Activated naive CD4-positive, alpha-beta T cell treated with Interleukin-2 at 50 U/mL for 16 hours (primary cell): ENCODE measurements at regions not wholly inside any gene's neighbourhood (a gene's known extent, or its start where the extent isn't known, plus 50 kb on each side); places are given as distances from the start of the nearest gene placed in this dataset.

ENCODE experiments used
- DNase-seq: peaks from one replicate; pipeline ENCODE4 v3.0.0-alpha.2; 2020

DNA sequence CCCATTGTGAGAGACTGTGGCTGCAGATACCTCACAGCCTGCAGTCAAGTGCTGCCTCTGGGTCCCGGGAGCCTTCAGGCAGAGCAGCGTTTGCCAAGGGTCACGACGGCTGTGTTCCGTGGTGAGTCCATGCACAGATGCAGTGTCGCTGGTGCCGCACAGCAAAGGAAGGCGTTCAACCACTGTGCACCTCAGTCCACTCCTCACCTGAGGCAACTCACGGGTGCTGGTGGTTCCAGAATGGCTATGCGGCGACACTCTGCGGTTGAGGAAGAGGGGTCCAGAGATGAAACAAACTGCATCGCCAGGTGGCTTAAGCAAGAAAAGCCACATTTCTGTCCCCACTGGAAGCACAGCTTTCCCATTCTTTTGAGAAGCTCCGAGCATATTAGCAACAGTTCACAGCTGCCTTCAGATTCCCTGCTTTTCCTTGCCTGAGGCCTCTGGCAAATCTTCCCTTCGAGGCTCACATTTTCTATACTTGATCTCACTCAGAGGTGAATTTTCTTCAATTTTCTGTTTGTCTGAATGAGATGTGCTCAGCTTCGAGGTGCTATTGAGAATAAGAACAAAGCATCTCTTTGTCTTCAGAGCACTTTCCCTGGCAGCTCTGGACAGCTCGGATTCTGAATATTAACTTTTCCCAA lies 208.8 kb upstream of the TWIST2 start:
- no peak for DNase-seq

DNA sequence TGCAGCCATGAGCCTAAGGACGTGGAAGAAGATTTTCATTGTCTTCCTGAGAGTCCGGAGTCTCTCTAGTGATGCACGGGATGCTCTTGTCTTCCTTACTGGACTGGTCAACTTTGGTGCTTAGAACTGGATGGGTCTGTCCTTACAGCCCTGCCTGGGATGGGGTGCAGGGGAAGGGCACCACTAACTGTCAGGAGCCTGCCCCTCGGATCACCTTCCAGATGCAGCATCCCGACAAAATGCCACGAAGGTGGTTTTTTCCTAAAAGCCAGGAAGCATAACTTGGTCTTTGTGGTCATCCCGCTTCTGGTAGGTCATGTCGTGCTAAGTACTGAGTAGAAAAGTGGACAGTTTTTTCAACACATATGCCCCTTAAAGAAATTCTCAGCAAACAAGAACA lies 207.4 kb upstream of the TWIST2 start:
- no peak for DNase-seq

DNA sequence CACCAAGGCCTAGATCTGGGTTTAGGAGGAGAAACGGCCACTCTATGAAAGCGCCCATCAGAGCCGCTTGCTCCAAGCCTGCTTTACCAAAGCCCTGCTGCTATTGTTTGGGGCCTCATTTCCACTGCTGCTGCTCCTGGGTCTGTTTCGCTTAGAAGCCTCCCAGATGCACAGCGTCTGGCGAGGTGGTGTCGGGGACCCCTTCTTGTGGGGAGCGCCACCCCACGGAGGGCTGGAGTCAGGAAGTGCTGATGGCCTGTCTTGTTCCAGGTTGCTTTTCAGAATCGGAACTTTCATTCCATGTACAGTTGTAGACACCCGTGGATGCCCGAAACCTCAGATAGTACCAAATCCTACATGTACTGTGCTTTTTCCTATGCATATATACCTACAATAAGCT lies 204.9 kb upstream of the TWIST2 start:
- no peak for DNase-seq

DNA sequence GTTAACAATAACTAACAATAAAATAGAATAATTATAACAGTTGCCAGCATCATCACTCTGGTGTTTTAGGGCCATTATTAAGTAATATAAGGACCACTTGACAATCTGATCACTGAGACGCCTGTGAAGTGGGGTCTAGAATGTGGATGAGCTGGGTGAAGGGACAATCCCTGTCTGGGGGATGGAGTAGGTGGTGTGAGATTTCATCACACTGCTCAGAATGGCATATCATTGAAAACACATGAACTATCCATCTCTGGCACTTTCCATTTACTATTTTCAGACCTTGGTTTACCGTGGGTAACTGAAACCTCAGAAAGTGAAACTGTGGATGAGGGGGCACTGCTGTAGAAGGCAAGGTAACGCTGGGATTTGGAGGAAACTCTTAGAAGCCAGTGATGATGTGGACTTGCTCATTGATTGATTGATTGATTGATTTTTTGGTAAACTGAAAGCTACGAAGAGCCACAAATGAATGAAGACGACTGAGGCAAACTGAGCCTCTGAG lies 204.4 kb upstream of the TWIST2 start:
- DNase-seq: no peak

DNA sequence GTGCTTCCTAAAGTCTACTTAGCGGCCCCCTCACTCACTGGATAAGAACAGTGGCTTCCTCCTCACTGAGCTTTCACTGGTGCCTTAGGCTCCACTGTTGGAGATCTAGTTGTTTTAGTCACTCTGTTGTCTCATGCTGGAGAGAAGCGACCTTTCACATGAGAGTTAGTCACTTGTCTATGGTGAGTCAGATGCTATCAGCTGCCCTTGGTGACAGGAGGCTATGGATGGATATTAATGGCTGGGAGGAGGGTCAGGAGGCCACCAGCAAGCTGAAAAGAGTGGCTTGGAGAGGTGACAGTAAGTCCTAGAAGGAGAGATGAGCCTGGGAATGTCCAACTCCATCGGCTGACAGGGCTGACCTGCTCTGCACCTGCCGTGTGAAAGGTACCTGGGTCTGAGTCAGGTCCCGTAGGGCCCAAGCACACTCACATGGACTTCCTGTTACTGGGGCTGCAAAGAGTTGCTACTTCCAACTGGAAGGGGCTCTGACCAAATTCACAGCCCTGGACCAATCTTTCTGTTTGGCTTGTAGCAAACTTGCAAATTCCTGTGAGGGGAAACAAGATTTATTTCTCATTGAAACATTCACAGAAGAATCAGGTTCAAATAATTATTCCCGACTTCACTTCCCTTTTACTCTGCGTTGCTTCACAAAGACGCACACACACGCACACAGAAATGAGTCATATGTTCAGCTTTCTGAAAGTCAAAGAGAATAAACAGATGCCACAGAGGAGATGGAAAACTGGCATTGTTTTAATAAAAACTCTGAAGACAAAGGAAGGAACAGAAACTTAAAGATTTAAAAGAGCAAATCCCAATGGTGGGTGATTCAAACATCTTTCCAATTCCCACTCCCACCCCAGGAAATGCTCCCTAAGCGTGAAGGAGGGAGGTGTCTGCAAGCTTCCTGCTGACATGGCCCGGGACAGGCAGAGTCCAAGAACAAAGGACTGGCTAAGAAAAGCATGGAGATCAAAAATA lies 203.5 kb upstream of the TWIST2 start:
- DNase-seq: no peak

DNA sequence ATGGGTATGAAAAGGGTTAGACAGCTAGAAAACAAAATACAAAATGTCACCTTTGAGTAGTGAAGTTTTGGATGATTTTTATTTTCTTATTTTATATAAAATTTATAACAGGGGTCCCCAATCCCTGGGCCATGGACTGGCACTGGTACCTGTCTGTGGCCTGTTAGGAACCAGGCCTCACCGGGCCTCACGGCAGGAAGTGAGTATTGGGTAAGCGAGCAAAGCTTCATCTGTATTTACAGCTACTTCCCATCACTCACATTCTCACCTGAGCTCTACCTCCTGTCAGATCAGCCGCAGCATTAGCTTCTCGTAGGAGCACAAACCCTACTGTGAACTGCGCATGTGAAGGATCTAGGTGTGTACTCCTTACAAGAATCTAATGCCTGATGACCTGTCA lies 202.8 kb upstream of the TWIST2 start:
- DNase-seq: no peak

DNA sequence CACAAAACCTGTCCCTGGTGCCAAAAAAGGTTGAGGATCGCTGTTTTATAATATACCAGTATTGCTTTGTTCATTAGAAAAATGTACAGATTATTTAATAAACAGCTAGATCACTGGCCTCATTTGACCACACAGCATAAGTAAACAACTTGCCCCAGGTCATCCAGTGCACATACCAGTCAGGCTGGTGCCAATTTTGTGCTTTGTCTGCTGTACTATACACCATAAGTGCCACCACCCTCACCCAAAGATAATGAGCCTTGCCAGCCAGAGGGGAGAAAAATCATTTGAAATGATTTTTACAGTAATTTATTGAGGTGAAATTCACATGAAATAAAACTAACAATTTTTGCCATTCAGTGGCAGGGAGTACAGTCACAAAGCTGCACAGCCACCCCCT lies 202.2 kb upstream of the TWIST2 start:
- no peak for DNase-seq

DNA sequence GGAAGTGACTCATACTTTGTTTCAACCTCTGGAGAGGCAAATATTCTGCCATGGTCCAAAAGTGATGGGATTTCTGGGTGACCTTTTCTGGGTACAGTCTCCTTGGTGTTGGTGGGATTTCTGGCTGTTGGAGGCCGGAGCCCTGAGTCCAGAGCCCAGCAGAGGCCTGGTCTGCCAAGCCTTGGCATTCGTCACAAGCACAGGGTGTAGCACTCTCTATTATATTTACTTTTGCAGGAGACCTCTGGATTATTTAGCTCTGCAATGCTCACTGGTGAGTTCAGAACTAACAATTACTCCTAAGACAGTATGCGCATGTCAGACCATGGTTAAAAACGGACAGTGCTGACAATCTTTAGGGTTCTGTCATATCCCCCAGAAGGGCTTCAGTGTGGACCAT lies 201.6 kb upstream of the TWIST2 start:
- DNase-seq: no peak

DNA sequence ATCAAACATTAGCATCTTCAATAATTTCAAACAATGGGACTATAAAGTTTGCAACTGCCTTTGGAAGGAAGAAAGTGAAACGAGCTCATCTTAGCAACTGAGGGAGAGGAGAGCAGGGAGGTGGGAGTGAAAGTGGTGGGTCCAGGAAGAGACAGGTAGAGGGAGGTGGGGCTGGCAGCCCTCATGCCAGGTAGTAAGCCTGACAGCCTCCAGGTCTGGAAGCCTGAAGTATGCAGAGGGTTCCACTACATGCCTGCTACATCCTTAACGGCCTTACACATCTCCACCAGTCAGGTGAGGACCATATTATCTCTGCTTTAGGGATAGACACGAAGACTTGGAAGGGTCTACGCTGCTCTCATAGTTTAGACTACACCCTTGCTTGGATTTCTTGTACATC lies 201.1 kb upstream of the TWIST2 start:
- no peak for DNase-seq

DNA sequence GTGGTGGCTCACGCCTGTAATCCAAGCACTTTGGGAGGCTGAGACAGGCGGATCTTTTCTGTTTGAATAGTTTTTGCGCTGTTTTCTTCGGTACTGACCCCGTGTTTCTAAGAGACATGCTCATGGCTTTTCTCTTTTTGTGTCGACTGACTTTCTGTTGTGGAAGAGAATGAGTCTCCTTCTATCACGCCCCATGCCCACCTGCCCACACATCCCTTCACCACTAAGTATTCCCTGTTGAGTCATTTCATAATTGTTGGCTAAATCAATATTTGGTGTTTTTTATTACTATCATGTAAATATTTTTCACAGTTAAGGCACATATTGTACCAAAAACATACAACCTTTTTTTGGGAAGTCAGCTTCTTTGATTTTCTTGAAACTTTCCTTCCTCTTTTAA lies 198.8 kb upstream of the TWIST2 start:
- no peak for DNase-seq

DNA sequence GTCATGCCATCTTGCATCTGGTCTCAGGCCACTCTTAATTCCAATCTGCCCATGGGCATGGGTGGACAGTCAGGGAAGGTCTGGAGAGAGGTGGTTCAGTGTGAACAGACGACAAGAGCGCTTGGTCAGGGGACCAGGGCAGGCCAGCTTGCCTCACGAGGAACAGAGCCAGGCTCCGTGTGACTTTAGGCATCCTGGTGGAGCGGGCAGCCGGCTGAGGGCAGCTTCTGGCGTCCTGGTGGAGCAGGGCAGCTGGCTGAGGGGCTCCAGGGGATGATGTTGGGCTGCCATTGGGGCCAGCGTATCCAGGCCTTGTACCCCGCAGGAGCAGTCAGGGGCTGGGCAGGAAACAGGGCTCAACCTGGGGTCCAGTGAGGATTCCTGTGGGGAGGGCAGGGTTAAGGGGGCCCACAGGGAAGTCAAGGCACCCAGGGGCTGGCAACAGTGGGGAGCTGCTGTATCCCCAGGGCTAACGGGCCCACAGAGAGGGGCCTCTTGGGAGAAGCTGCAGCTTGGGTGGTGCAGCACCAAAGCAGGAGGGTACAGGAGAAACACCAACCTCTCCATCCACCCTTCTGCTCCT lies 197.9 kb upstream of the TWIST2 start:
- no peak for DNase-seq

DNA sequence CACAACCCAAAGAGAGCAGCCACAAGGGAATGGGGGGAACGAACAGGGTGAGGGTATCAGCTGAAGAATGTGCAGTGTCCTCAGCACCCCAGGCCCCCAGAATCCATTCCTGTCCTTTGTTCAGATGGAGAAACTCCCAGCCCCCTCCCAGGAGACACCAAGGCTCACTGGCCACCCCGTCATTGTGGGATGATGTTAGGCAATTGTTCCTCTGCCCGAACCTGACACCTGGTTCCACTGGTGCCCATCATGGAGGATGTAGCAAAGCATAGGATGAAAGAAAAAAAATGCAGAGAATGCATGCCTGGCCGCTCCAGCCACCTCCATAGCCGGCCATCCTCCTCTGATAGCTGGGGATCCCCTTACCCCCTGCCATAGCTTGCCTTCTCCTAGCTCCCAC lies 197.3 kb upstream of the TWIST2 start:
- DNase-seq: no peak

DNA sequence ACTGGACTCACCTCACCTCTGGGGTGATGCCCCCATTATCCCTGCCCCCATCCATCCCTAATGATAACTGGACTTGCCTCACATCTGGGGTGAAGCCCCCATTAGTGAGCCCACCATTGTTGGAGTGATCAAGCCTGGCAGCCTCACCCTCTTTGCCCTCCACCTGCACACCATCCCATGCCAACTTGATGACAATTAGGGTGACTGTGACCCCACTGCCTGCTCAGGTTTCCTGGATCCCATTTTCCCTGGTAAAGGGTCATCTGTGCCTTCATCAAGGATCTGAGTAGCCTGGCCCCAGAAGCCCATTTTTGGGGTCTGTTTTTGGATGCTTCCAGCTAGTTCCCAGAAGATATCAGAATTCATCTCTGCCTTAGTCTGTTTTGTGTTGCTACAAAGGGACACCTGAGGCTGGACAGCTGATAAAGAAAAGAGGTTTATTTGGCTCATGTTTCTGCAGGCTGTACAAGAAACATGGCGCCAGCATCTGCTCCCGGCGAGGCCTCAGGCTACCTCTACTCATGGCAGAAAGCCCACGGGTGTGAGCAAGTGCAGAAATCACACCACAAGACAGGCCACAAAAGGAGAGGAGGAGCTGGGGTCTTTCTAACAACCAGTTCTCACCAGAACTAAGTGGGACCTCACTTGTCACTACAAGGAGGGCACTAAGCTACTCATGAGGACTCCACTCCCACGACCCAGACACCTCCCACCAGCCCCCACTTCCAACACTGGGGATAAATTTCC lies 196.4 kb upstream of the TWIST2 start:
- no peak for DNase-seq

DNA sequence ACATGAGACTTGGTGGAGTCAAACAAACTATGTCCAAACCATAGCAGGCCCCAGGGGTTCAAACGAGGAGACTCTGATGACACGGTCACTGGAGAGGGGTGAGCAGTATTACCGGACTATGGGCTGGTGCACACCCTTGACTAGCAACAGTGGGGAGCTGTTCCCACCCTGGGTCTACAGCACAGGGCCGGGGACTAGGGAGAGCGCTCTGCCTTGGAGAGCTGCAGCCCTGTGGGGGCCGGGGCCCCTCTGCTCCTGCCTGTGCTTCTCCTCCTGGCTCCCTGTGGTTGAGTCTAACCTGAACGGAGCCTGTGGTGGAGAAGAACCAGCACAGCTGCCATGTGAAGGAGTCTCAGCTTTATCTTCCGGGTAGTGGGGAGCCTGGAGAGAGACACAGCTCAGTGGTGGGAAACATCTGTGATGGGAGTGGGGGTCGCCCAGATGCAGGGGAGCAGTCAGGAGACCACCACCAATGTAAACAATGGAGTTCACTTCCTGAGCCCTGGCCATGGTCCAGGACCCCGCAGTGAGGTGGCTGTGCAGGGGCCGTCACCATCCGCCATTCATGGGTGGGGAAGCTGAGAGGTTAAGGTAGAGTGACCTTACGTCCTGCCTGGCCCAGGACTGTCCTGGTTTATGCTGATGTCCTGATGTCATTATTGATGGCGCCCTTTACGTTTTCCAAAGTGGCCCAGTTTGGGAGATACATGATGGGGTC lies 195.7 kb upstream of the TWIST2 start:
- no peak for DNase-seq

DNA sequence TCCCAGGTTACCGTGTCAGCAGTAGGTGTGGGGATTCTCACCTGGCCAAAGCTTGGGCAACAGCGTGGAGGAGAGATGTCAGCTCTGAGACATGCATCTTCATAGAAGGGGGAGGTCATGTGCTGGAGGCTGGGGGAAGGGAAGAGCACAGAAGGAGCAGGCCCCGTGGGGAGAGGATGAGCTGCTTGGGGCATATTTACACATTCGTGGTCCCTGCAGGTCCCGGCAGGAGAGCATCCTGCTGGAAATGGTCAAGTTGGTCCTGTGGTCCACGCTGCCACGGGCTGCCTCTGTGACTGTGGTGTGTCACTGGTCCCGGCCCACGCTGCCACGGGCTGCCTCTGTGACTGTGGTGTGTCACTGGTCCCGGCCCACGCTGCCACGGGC lies 195.1 kb upstream of the TWIST2 start:
- DNase-seq: no peak

DNA sequence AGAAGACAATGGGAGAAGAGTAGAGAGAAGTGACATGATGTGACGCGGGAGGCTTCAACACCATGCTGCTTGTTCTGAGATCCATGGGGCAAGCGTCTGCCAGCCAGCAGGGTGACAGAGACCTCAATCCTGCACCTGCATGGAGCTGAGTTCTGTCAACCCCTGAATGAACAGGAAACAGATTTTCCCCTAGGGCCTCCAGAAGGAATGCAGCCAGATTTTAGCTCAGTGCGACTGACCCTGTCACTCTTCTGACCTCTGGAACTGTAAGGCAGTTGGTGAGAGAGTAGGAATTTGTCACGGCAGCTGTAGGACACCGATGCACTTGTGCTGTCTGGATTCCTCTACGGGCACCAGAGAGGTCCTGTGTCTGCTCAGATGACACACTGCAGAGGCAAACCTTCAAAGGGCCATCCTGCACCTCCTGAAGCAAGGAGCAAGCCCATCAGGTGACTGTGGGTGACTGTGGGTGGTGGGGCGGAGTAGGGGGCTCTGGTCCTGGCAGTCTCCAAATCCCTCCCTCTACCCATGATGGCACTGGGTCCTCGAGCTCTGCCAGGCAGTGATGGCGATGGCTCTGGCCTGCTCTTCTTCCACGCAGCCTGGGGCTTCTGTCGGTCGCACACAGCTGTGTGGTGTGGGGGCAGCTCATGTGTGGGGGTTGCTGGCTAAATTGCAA lies 194.3 kb upstream of the TWIST2 start:
- DNase-seq: no peak

DNA sequence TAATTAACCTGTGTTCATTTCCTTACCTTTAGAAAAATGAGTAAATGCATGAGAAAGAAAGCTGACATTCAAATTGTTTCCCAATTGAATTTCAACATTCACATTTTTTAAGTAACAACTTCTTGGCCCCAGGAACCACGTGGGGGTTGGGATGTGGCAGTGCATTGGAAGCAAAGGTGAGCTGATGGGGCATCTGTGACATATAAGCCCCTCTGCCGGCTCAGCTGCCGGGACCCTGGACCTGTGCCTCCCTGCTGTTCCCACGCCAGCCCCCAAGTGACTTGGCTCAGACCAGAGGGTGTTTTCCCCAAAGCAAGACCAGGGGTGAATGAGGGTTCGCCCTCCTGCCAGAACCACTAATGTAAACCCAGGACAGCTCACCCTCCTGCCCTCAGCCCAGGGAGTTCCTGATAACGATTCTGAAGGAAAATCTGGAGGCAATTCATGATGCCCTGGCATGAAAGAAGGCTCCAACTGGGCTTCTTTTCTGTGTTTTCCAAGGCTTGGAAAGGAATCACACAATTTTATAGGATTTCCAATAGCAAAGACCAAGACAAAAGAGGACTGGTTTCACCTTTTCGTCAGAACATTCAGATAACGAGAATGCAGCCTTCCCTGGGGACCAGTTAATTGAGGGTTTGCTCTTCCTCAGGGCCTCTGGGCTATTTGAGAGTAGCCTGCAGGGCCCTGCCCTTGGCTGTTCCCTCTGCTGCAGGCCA lies 193.2 kb upstream of the TWIST2 start:
- no peak for DNase-seq

DNA sequence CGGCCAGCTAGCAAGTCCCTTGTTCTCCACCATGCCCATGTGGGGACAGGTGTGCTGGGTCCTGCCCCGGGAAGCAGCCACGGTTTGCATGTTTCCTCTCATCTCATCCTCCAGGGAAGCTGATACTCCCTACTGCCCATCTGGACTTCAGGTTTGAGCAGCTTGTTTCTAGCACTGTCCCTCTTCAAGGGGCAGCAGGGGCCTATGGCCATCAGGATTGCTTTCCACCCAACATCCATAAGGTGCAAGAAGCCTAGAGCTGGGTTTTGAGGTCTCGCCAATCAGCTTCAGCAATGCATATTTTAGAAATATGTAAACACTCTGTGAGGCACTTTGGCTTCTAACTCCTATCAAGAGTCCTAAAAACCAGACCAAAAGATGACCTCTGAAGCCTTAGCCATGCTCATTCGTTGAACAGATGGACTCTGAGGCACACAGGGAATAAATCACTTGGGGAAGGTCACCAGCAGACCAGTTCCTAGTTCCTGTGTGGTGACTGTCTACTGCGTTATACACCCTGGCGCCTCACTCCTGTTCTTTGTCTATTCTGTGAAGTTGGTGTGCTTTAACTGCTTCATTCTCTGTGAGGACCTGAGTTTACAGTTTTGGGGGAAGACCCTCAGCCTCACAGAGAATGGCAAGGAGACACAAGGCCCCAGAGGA lies 192.6 kb upstream of the TWIST2 start:
- no peak for DNase-seq

DNA sequence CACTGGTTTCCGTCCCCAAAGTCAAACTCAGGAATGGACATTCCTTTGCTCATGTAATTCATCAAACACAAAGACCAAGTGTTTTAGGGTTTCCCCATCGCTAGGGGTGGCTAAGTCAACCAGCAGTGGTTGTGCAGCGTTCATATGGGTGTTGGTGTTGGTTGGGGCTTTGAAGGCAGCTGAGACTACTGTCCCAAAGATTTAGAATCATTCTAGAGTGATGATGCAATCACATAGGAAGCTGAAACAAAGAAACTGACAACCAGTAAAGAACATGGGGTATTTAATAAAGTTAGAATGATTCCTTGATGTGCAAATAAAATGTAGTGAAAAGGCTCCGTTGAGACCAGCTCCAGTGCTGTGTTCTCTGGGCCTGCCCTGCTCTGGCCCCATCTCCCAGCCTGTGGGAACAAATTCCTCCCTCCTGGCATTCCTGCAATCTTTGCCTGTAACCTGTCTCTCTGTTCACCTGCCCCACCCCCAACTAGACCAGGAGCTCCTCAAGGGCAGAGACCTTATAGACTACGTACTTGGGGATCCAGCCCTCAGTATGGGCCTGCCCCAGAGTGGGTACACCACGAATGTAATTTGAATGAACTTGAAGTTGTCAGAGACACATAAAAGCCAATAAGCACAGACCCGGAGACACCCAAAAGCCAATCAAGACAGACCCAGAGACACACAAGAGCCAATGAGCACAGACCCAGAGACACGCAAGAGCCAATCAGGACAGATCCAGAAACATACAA lies 191.7 kb upstream of the TWIST2 start:
- no peak for DNase-seq
